ENCODE measurements at regions not wholly inside any gene's neighbourhood (a gene's known extent, or its start where the extent isn't known, plus 50 kb on each side); places are given as distances from the start of the nearest gene placed in this dataset.

DNA sequence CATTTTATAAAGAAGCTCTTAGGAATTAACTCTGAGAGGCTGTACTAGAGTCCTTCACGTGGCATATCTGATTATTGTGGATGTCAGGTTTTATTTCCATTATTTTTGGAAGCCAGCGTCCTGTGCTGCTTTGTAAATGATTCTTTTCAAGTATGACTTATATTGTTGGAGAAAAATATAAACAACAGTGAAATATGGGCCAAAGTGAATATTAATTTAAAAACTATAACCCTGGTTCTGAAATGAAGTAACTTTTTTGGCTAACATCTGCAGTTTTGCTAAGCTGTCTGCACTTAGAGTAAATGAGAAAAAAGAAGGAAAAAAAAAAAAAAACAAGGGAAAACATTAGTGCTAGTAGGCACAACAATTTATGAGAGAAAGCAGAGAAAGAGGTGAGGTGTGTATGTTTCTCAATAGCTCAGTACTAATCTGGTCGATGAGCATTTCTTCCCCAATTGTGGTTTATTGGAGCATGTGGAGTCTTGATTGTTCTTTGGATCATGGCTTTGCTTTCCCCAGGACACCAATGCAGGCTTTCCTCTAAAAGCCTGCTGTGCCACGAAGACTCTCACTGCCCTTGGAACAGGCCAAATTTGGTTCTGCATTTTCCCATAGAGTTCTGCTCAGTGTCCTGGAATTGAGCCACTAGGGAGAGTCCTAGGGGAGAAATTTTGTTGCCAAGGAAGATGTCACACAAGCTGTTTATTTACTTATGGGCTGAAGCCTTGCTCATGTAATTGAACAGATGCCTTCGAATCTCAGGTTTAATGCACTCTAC, 273.3 kb downstream of the DKK2 start:
- Histone ChIP-seq H3K27me3 (ENCODE audit: control insufficient read depth, insufficient read depth, low read length) (no peaks in the 10 kb centered on the region), H3K36me3 (ENCODE audit: control insufficient read depth, insufficient read depth, low read length) (no peaks in the 10 kb centered on the region), H3K4me3 (ENCODE audit: low read depth, low read length) (no peak overlapping the region)
- no peak for TF ChIP-seq CTCF (IDR thresholded peaks at IDR 0.05; ENCODE audit: insufficient read depth, low read depth, low read length)
- DNase-seq (ENCODE audit: low read depth): peak; percentile 21
- CTCF ChIA-PET: no interaction called here
- POLR2A ChIA-PET: no interaction called here

- TF ChIP-seq CTCF (IDR thresholded peaks at IDR 0.05; ENCODE audit: insufficient read depth, low read depth, low read length): no peak
- no peaks in the 10 kb centered on the region for H3K27me3 ChIP-seq (ENCODE audit: control insufficient read depth, insufficient read depth, low read length)
- no peak for DNase-seq (ENCODE audit: low read depth)
- POLR2A ChIA-PET: no interaction called here
- H3K4me3 ChIP-seq (ENCODE audit: low read depth, low read length): no peak overlapping the region
- CTCF ChIA-PET: interaction anchor here (1.1 kb wide), 1 partner anchor 44 kb away, joined by 3 read pairs; no protein-coding TSS in a partner anchor
- H3K36me3 ChIP-seq (ENCODE audit: control insufficient read depth, insufficient read depth, low read length): no peaks in the 10 kb centered on the region
Measured at GRCh38 chr4:106753426-106753825, 282.7 kb downstream of the DKK2 start.

- DNase-seq (ENCODE audit: low read depth): peak; percentile 91
- no peak overlapping the region for H3K4me3 ChIP-seq (ENCODE audit: low read depth, low read length)
- no peaks in the 10 kb centered on the region for H3K36me3 ChIP-seq (ENCODE audit: control insufficient read depth, insufficient read depth, low read length)
- no peaks in the 10 kb centered on the region for H3K27me3 ChIP-seq (ENCODE audit: control insufficient read depth, insufficient read depth, low read length)
- no peak for TF ChIP-seq CTCF (IDR thresholded peaks at IDR 0.05; ENCODE audit: insufficient read depth, low read depth, low read length)
- CTCF ChIA-PET: no interaction called here
- POLR2A ChIA-PET: no interaction called here
Measured at GRCh38 chr4:106746451-106746850, 289.7 kb downstream of the DKK2 start.

- TF ChIP-seq CTCF (IDR thresholded peaks at IDR 0.05; ENCODE audit: insufficient read depth, low read depth, low read length): no peak
- no peaks in the 10 kb centered on the region for H3K27me3 ChIP-seq (ENCODE audit: control insufficient read depth, insufficient read depth, low read length)
- H3K4me3 ChIP-seq (ENCODE audit: low read depth, low read length): no peak overlapping the region
- ChIA-PET CTCF (no interaction called here), POLR2A (no interaction called here)
- H3K36me3 ChIP-seq (ENCODE audit: control insufficient read depth, insufficient read depth, low read length): no peaks in the 10 kb centered on the region
- DNase-seq (ENCODE audit: low read depth): no peak
Measured at GRCh38 chr4:106738121-106738520, 298.0 kb downstream of the DKK2 start.

DNA sequence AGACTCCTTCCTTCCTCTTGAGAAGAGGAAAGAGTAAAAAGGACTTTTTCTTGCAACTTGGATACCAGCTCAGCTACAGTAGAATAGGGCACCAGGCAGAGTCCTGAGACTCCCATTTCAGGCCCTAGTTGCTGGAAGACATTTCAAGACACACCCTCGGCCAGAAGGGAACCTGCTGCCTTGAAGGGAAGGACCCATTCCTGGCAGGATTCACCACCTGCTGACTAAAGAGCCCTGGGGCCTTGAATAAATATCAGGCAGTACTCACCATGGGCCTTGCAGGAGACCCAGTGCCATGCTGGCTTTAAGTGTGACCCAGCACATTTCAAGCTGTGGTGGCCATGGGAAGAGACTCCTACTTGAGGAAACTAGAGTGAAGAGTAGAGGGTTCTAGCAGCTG, 317.6 kb downstream of the DKK2 start:
- no peaks in the 10 kb centered on the region for H3K27me3 ChIP-seq (ENCODE audit: control insufficient read depth, insufficient read depth, low read length)
- no peak for TF ChIP-seq CTCF (IDR thresholded peaks at IDR 0.05; ENCODE audit: insufficient read depth, low read depth, low read length)
- no peaks in the 10 kb centered on the region for H3K36me3 ChIP-seq (ENCODE audit: control insufficient read depth, insufficient read depth, low read length)
- no peak for DNase-seq (ENCODE audit: low read depth)
- ChIA-PET POLR2A (no interaction called here), CTCF (no interaction called here)
- H3K4me3 ChIP-seq (ENCODE audit: low read depth, low read length): no peak overlapping the region
